Left lung (tissue), 4 donors: ENCODE measurements at regions not wholly inside any gene's neighbourhood (a gene's known extent, or its start where the extent isn't known, plus 50 kb on each side); places are given as distances from the start of the nearest gene placed in this dataset.

Source experiments
- ATAC-seq: fragments of 200-7000 bp; cut with Tn5 transposase; one replicate; pipeline ENCODE4 v1.9.1; 2020; ENCODE audit warnings: moderate library complexity
- DNase-seq, 4 donors: peaks; one replicate each; pipeline ENCODE4 v3.0.0-alpha.2; 2013 to 2020
- H3K27ac ChIP-seq, 2 donors: fragments of 200-600 bp; sonication (generic) in 1 of 2; one replicate each; pipeline versions ENCODE4 v1.5.0 to v1.8.0; 2020 to 2021
- H3K27me3 ChIP-seq, 2 donors: fragments of 200-600 bp; sonication (generic) in 1 of 2; one replicate each; pipeline versions ENCODE4 v1.5.0 to v1.8.0; 2020 to 2021
- H3K36me3 ChIP-seq, 2 donors: fragments of 200-600 bp; sonication (generic) in 1 of 2; one replicate each; pipeline versions ENCODE4 v1.5.0 to v1.8.0; 2020 to 2021
- H3K4me1 ChIP-seq, 2 donors: fragments of 200-600 bp; one replicate each; pipeline ENCODE4 v1.8.0; 2021
- H3K4me3 ChIP-seq, 2 donors: fragments of 200-600 bp; sonication (generic) in 1 of 2; one replicate each; pipeline versions ENCODE4 v1.5.0 to v1.8.0; 2020 to 2021; ENCODE audit warnings: mild to moderate bottlenecking in 1 of 2
- H3K9me3 ChIP-seq, 2 donors: fragments of 200-600 bp; sonication (generic) in 1 of 2; one replicate each; pipeline versions ENCODE4 v1.5.0 to v1.8.0; 2020 to 2021
- CTCF ChIP-seq, 2 donors: fragments of 200-600 bp; sonication (generic) in 1 of 2; IDR thresholded peaks; one replicate each; pipeline versions ENCODE4 v1.5.0 to v1.8.0; 2021; ENCODE audit warnings: antibody characterized with exemption in 2 of 2
- intact Hi-C, 2 donors: fragments of 100-400 bp; cut with DNase I; formaldehyde crosslinking; loops; one replicate each; pipeline versions ENCODE4 v1.11.2 to v1.14.2; 2022
- donor health status: DM: no; HTN: yes; CAD: no.
- donor health status: DM: no; HTN: no; CAD: no.

- no peaks in the 10 kb centered on the region for H3K27me3 ChIP-seq
- no peaks in the 10 kb centered on the region for H3K36me3 ChIP-seq
- H3K9me3 ChIP-seq: no peaks in the 10 kb centered on the region
- DNase-seq (no peak), ATAC-seq (no peak)
- intact Hi-C loops: no loop called here
- H3K27ac ChIP-seq: no peak overlapping the region
- no peaks in the 10 kb centered on the region for H3K4me1 ChIP-seq
- no peak for TF ChIP-seq CTCF (IDR thresholded peaks at IDR 0.05)
- no peak overlapping the region for H3K4me3 ChIP-seq
These were observed 148.4 kb upstream of the ZC3H11B start for GRCh38 chr1:219761208-219761860.

DNA sequence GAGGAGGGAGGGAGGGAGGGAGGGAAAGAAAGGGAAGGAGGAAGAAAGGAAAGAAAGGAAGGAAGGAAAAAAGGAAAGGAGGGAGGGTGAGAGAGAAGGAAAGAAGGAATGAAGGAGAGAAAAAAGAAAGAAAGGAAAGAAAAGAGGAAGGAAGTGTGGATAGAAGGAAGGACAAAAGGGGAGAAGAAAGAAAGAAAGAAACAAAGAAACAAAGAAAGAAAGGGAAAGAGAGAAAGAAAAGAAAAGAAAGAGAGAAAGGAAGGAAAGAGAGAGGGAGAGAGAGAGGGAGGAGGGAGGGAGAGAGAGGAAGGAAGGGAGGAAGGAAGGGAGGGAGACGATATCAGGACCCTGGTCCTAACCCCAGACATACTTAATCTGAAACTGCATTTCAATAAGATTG lies 146.2 kb upstream of the ZC3H11B start:
- no peaks in the 10 kb centered on the region for H3K9me3 ChIP-seq
- no peaks in the 10 kb centered on the region for H3K4me1 ChIP-seq
- H3K4me3 ChIP-seq: no peak overlapping the region
- no peak for TF ChIP-seq CTCF (IDR thresholded peaks at IDR 0.05)
- intact Hi-C loops: no loop called here
- H3K27me3 ChIP-seq: no peaks in the 10 kb centered on the region
- no peak for ATAC-seq
- DNase-seq: no peak
- H3K36me3 ChIP-seq: no peaks in the 10 kb centered on the region
- no peak overlapping the region for H3K27ac ChIP-seq

DNA sequence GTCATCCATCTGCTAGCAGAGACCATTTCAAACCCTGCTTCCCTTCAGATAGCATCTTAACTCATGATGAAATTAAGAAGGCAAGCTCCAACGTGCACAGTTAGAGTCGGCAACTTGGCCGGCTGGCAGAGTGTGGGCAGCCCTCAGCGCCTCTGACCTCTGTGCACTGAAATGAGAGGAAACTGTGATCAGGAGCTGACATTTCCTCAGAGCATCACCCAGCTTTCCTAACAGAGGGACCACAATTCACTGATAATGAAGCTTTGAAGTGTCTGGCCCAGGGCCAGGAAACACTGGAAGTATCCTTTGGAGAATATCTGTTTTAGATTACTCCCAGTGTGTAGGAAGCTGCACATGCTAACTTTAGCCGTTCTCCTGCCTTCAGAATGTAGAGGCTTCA lies 145.0 kb upstream of the ZC3H11B start:
- H3K36me3 ChIP-seq: no peaks in the 10 kb centered on the region
- no peak overlapping the region for H3K4me3 ChIP-seq
- no peaks in the 10 kb centered on the region for H3K27me3 ChIP-seq
- H3K4me1 ChIP-seq: no peaks in the 10 kb centered on the region
- H3K27ac ChIP-seq: no peak overlapping the region
- no peaks in the 10 kb centered on the region for H3K9me3 ChIP-seq
- intact Hi-C loops: no loop called here
- no peak for ATAC-seq
- TF ChIP-seq CTCF (IDR thresholded peaks at IDR 0.05): no peak
- peak in 3 of 4 donors; percentile 26 to 63 (median 33) for DNase-seq

GRCh38 chr1:219755234-219755633 lies 142.3 kb upstream of the ZC3H11B start:
- Histone ChIP-seq H3K4me3 (no peak overlapping the region), H3K4me1 (no peaks in the 10 kb centered on the region), H3K36me3 (no peaks in the 10 kb centered on the region), H3K9me3 (no peaks in the 10 kb centered on the region), H3K27me3 (no peaks in the 10 kb centered on the region), H3K27ac (no peak overlapping the region)
- DNase-seq (no peak), ATAC-seq (no peak)
- intact Hi-C loops: no loop called here
- TF ChIP-seq CTCF (IDR thresholded peaks at IDR 0.05): no peak

DNA sequence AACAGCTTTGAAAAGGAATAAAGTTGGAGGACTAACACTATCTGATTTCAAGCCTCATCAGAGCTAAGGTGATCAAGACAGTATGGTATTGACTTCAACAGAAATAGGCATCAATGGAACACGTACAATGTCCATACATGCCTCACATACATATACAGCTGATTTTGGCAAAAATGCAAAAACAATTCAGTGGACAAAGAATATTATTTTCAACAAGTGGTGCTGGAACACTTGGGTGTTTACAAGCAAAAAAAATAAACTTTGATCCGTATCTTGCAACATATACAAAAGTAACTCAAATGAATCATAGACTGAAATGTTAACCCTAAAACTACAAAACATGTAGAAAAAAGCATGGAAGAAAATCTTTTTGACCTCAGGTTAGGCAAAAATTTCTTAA lies 141.9 kb upstream of the ZC3H11B start:
- DNase-seq: no peak
- TF ChIP-seq CTCF (IDR thresholded peaks at IDR 0.05): no peak
- Histone ChIP-seq H3K4me3 (no peak overlapping the region), H3K4me1 (no peaks in the 10 kb centered on the region), H3K27ac (no peak overlapping the region), H3K9me3 (no peaks in the 10 kb centered on the region), H3K36me3 (no peaks in the 10 kb centered on the region), H3K27me3 (no peaks in the 10 kb centered on the region)
- ATAC-seq: no peak
- intact Hi-C loops: no loop called here
